Thymus (tissue), 11 donors: ENCODE measurements at regions not wholly inside any gene's neighbourhood (a gene's known extent, or its start where the extent isn't known, plus 50 kb on each side); places are given as distances from the start of the nearest gene placed in this dataset.

Experiments used
- DNase-seq, 9 donors: peaks; one replicate each; pipeline ENCODE4 v3.0.0-alpha.2; 2013; ENCODE audit warnings: low spot score in 9 of 9, low read depth in 6 of 9, missing footprints in 1 of 9
- H3K27ac ChIP-seq, 2 donors: one replicate each; pipeline ENCODE4 v1.5.1; 2013; ENCODE audit warnings: control low read depth in 1 of 2, low read depth in 1 of 2, low read length in 1 of 2, mild to moderate bottlenecking in 1 of 2, moderate library complexity in 1 of 2
- H3K27me3 ChIP-seq, 2 donors: one replicate each; pipeline ENCODE4 v1.5.1; 2013; ENCODE audit warnings: low read length in 1 of 2; ENCODE audit not compliant: control insufficient read depth in 2 of 2, insufficient read depth in 1 of 2
- H3K36me3 ChIP-seq, 2 donors: one replicate each; pipeline ENCODE4 v1.5.1; 2013; ENCODE audit warnings: low read length in 1 of 2, mild to moderate bottlenecking in 1 of 2, moderate library complexity in 1 of 2; ENCODE audit not compliant: control insufficient read depth in 2 of 2, insufficient read depth in 2 of 2
- H3K4me1 ChIP-seq, 2 donors: one replicate each; pipeline ENCODE4 v1.5.1; 2013; ENCODE audit warnings: low read length in 2 of 2; ENCODE audit not compliant: control insufficient read depth in 2 of 2, insufficient read depth in 2 of 2
- H3K4me3 ChIP-seq, 2 donors: one replicate each; pipeline ENCODE4 v1.5.1; 2013; ENCODE audit warnings: low read length in 2 of 2, control low read depth in 1 of 2, mild to moderate bottlenecking in 1 of 2
- H3K9me3 ChIP-seq, 2 donors: one replicate each; pipeline ENCODE4 v1.5.1; 2013; ENCODE audit warnings: low read length in 1 of 2, mild to moderate bottlenecking in 1 of 2; ENCODE audit not compliant: control insufficient read depth in 2 of 2, insufficient read depth in 1 of 2
- WGBS: extraction: QIAGEN DNeasy Blood & Tissue Kit; methylation state at CpG from one replicate; pipeline ENCODE4 v1.1.7; 2013; 5-methylcytosine and 5-hydroxymethylcytosine counted together
- donor health status: healthy.

DNA sequence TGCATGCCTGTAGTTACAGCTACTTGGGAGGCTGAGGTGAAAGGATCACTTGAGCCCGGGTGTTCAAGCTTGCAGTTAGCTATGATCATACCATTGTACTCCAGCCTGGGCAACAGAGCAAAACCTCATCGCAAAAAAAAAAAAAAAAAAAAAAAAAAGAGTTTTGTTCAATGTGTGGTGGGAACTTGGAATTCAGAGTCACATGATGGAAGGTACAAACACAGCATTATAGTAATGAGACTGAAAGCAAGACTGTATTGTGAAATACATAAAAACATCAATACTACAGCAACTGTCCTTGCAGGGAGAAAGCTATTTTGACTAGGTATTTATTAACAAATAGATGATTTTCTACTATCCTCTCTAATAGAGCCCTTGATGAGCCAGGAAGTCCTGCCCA, 393.2 kb downstream of the DLEU7 start:
- Histone ChIP-seq H3K27ac (no peak overlapping the region), H3K27me3 (no peaks in the 10 kb centered on the region), H3K36me3 (no peaks in the 10 kb centered on the region), H3K4me3 (no peak overlapping the region), H3K9me3 (no peaks in the 10 kb centered on the region), H3K4me1 (no peaks in the 10 kb centered on the region)
- WGBS: 93% methylated on average over 2 of the region's 2 CpGs
- DNase-seq: no peak

DNA sequence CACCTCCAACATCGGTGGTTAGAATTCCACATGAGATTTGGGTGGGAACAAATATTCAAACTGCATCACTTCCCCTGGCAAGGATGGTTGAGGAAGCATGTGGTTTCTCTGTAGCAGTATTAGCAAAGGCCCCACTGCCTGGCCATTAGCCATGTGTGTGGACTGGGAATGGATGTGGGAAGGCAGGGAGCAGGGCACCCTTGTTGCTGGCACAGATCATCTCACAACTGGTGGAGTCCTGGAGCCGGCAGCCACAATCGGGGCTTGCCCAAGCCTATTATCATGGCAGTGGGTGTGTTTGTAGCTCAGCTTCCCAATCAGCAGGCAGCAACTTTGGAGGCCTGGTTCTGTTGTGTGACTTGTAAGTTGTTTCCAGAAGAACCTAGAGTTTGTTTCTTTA, 391.9 kb downstream of the DLEU7 start:
- no peak for DNase-seq
- H3K27ac ChIP-seq: no peak overlapping the region
- 95% methylated on average over 3 of the region's 3 CpGs for WGBS
- no peaks in the 10 kb centered on the region for H3K36me3 ChIP-seq
- H3K4me1 ChIP-seq: no peaks in the 10 kb centered on the region
- H3K27me3 ChIP-seq: no peaks in the 10 kb centered on the region
- no peak overlapping the region for H3K4me3 ChIP-seq
- no peaks in the 10 kb centered on the region for H3K9me3 ChIP-seq

DNA sequence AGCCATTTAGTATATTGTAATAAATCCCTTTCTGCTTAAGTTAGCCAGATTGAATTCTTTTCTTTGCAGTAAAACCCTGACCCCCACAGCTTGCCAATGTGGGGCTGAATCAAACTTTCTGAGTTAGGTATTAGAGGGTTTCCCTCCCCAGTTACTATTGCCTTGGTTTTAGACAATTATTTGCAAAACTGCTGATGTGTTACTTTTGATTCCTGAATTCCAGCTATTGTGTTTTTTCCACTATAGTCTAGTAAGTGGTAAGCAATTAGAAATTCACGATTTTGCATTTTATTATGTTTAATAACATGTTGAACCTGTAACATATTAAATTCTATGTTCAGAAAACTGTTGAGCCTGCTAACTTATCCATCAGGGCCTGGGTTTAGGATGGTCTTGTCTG, 391.5 kb downstream of the DLEU7 start:
- no peak for DNase-seq
- no peak overlapping the region for H3K27ac ChIP-seq
- H3K4me3 ChIP-seq: no peak overlapping the region
- no peaks in the 10 kb centered on the region for H3K4me1 ChIP-seq
- H3K36me3 ChIP-seq: no peaks in the 10 kb centered on the region
- 96% methylated on average over 1 of the region's 1 CpG for WGBS
- H3K27me3 ChIP-seq: no peaks in the 10 kb centered on the region
- no peaks in the 10 kb centered on the region for H3K9me3 ChIP-seq

DNA sequence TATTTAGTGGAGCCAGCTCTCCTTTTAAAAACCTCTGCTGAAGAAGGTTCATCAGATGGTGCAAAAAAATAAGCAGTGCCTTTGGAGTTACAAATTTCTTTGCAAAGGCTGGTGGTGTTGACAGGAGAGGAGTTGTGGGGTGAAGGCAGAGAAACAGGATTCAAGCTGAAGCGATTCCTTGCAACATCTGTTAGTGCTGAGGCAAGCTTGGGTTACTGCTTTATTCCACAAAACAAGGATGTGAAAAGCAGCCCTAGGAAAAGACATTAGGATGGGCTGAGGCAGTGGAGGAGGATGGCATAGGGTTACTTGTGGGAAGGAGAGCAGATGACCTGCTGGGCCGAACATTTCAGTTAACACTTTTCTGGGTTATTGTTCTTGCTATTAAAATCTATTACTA, 390.7 kb downstream of the DLEU7 start:
- DNase-seq: no peak
- WGBS: over 99% methylated on average over 2 of the region's 2 CpGs
- Histone ChIP-seq H3K27me3 (no peaks in the 10 kb centered on the region), H3K4me1 (no peaks in the 10 kb centered on the region), H3K36me3 (no peaks in the 10 kb centered on the region), H3K27ac (no peak overlapping the region), H3K4me3 (no peak overlapping the region), H3K9me3 (no peaks in the 10 kb centered on the region)

DNA sequence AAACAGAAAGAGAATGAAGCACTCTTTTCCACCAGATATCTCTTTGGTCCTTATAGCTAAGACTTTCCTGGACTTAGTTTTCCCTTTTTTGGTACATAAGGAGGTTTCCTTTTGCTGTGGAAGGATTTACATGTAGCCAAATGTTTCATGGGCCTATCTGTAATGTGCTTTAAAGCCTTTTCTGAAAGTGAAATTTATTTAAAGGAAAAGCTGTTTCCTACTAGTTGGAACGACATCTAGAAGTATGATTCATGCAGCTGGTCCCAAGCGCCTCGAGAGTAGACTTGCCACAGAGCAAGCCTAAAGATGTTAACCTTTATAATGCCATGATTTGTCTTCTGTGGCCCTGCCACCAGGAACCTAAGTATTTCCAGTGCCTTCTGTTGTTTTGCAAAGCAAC, 390.3 kb downstream of the DLEU7 start:
- Histone ChIP-seq H3K4me3 (no peak overlapping the region), H3K36me3 (no peaks in the 10 kb centered on the region), H3K27ac (no peak overlapping the region), H3K9me3 (no peaks in the 10 kb centered on the region), H3K4me1 (no peaks in the 10 kb centered on the region), H3K27me3 (no peaks in the 10 kb centered on the region)
- no peak for DNase-seq
- WGBS: 84% methylated on average over 3 of the region's 3 CpGs

DNA sequence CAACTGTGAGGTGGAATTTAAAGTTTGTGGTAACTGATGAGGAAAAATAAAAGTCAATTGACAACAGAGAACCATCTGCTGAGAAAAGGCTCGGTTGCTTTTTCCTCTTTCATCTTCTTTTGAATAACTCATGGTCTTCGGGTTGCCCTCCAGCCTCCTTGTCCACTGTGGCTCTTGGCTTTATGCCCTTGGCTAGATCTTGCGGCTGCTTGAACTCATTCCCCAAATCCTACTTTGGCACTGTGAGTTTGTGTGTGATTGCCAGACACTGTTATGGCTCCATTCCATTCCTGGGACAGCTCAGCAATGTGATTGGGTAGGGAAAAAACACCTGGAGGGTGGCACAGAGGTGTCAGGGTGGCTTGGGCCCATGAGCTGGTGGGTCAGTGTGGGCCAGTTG, 387.4 kb downstream of the DLEU7 start:
- Histone ChIP-seq H3K9me3 (no peaks in the 10 kb centered on the region), H3K4me1 (no peaks in the 10 kb centered on the region), H3K27me3 (no peaks in the 10 kb centered on the region), H3K36me3 (no peaks in the 10 kb centered on the region), H3K4me3 (no peak overlapping the region), H3K27ac (no peak overlapping the region)
- 97% methylated on average over 3 of the region's 3 CpGs for WGBS
- DNase-seq: no peak

DNA sequence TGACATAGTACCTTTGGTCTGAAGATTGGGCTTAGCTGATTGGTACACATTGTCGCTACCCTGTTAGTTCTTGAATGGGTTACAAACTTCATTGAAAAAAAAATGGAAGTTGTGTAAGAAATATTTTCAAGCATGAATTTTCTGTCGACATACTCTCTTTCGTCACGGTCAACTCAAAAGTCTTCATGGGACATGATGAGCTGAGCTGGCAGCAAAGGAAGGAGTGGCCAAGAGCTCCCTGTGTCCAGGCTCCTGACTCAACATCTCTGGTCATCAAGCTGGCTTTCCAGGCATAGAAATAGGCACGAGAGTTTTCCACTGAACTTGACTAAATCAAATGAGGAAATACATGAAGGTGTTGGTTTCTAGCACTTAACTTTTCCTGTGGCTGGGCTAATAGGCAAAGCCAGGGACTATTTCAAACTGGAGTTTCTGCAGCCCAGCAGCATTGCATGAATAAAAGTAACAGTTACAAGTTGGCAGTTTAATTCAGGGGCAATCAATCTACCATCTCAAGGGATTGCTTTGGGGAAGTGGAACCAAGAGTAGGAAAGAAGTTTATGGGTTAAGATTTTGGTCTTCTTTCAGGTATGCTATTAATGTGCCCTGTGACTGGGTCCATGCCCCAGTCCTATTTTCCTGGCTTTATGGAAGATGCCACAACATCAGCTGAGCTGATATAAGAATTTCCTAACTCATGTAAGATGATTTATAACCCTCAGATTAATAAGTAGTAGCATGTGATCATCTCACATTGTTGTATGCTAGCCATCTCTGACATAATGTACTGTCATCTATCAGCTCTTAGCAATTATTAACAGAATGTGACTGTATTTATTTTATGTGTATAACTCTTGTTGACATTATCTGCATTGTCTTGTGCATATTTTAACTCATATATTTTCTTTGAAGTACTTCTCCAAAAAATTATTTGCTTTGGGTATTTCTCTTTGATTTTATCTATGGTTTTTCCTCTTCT, 385.8 kb downstream of the DLEU7 start:
- Histone ChIP-seq H3K36me3 (no peaks in the 10 kb centered on the region), H3K4me1 (no peaks in the 10 kb centered on the region), H3K27ac (no peak overlapping the region), H3K27me3 (no peaks in the 10 kb centered on the region), H3K9me3 (no peaks in the 10 kb centered on the region), H3K4me3 (no peak overlapping the region)
- DNase-seq: no peak
- 96% methylated on average over 5 of the region's 5 CpGs for WGBS

DNA sequence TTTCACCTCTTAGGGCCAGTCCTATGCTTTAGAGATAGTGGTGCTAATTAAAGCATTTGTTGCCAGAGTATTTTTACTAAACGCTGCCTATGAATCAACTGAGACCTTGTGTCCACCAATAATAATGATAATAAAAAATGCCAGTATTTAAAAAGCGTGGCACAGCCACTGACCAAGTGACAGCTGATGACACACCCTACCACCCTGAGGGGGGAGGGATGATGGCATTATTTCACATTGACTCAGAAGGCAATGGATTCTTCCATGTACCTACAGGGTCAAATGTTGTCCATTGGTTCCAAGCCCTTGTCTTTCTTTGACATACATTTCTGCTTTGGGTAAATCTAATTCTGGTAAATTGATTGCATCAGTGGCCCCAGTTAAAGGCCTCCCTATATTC, 384.4 kb downstream of the DLEU7 start:
- 100% methylated on average over 2 of the region's 2 CpGs for WGBS
- Histone ChIP-seq H3K4me3 (no peak overlapping the region), H3K4me1 (no peaks in the 10 kb centered on the region), H3K27ac (no peak overlapping the region), H3K9me3 (no peaks in the 10 kb centered on the region), H3K27me3 (no peaks in the 10 kb centered on the region), H3K36me3 (no peaks in the 10 kb centered on the region)
- DNase-seq: no peak

DNA sequence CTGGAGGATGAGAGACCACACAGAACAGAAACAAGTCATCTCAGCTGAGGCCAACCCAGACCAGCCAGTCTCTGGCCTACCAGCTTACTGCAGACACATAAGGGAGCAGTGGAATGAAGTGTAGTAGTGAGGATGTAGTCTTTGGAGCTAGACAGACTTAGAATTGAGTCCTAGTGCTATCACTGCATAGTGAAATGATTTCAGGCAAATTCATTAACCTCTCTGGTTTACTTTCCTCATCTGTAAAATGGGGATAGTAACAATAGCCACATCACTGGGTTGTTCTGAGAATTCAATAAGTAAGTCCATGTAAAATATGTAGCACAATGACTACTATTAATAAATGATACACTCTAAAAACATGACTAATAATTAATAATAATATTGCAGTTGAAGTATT, 383.8 kb downstream of the DLEU7 start:
- Histone ChIP-seq H3K27ac (no peak overlapping the region), H3K4me1 (no peaks in the 10 kb centered on the region), H3K27me3 (no peaks in the 10 kb centered on the region), H3K4me3 (no peak overlapping the region), H3K9me3 (no peaks in the 10 kb centered on the region), H3K36me3 (no peaks in the 10 kb centered on the region)
- no peak for DNase-seq
